GM18511 (cell line): ENCODE measurements at regions not wholly inside any gene's neighbourhood (a gene's known extent, or its start where the extent isn't known, plus 50 kb on each side); places are given as distances from the start of the nearest gene placed in this dataset.

Source experiments
- ATAC-seq: cut with Tn5 transposase; IDR thresholded peaks from one replicate; pipeline ENCODE4 v1.9.1; 2021; ENCODE audit warnings: mild to moderate bottlenecking, moderate library complexity; ENCODE audit not compliant: unreplicated experiment

- ATAC-seq, result no peak
Measured at GRCh38 chr5:2181149-2181548, 298.4 kb upstream of the IRX4 start.

GRCh38 chr5:2180456-2180855 is 297.7 kb upstream of the IRX4 start:
- no peak for ATAC-seq

- ATAC-seq, result no peak
Measured at GRCh38 chr5:2179861-2180260, 297.1 kb upstream of the IRX4 start.

- no peak for ATAC-seq
Measured at GRCh38 chr5:2178528-2178927, 295.8 kb upstream of the IRX4 start.

- ATAC-seq, result no peak
Measured at GRCh38 chr5:2178071-2178477, 295.3 kb upstream of the IRX4 start.

GRCh38 chr5:2177244-2177643 is 294.5 kb upstream of the IRX4 start:
- ATAC-seq, result no peak

GRCh38 chr5:2176581-2176980 is 293.9 kb upstream of the IRX4 start:
- no peak for ATAC-seq

GRCh38 chr5:2175842-2176404 is 293.2 kb upstream of the IRX4 start:
- no peak for ATAC-seq

GRCh38 chr5:2175041-2175440 is 292.3 kb upstream of the IRX4 start:
- no peak for ATAC-seq

GRCh38 chr5:2174538-2174937 is 291.8 kb upstream of the IRX4 start:
- no peak for ATAC-seq

- ATAC-seq, result no peak
Measured at GRCh38 chr5:2173151-2173834, 290.6 kb upstream of the IRX4 start.

- ATAC-seq, result no peak
Measured at GRCh38 chr5:2172471-2172870, 289.7 kb upstream of the IRX4 start.

- no peak for ATAC-seq
Measured at GRCh38 chr5:2170761-2171160, 288.0 kb upstream of the IRX4 start.

GRCh38 chr5:2169850-2170760 is 287.4 kb upstream of the IRX4 start:
- ATAC-seq, result no peak

GRCh38 chr5:2169430-2169808 is 286.7 kb upstream of the IRX4 start:
- no peak for ATAC-seq

- ATAC-seq, result no peak
Measured at GRCh38 chr5:2168601-2169429, 286.1 kb upstream of the IRX4 start.

- ATAC-seq, result no peak
Measured at GRCh38 chr5:2167671-2168070, 284.9 kb upstream of the IRX4 start.

- ATAC-seq, result no peak
Measured at GRCh38 chr5:2166979-2167377, 284.3 kb upstream of the IRX4 start.

GRCh38 chr5:2166306-2166978 is 283.7 kb upstream of the IRX4 start:
- no peak for ATAC-seq

GRCh38 chr5:2165615-2166305 is 283.0 kb upstream of the IRX4 start:
- ATAC-seq, result no peak
